ENCODE measurements at regions not wholly inside any gene's neighbourhood (a gene's known extent, or its start where the extent isn't known, plus 50 kb on each side); places are given as distances from the start of the nearest gene placed in this dataset.

DNA sequence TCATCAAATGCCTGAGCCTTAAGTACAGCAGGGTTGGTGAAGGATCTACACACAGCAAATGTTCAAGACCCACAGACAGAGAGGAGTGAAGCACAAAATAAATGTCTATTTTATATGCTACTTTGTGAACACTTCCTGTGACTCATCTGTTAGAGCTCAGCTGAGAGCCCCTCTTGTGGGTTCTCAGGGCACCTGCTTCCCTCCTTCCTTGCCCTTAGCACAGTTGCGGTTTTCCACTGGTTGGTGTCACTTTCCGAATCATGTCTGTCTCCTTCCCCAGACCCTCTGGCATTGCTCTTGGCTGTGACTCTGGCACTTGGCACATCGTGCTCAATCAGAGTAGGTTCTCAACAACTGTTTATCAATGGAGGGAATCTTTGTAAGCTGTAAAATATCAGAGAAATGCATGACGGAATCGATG, 128.5 kb upstream of the STC2 start:
- FAIRE-seq (no peak), DNase-seq (ENCODE audit: low read depth) (no peak)

DNA sequence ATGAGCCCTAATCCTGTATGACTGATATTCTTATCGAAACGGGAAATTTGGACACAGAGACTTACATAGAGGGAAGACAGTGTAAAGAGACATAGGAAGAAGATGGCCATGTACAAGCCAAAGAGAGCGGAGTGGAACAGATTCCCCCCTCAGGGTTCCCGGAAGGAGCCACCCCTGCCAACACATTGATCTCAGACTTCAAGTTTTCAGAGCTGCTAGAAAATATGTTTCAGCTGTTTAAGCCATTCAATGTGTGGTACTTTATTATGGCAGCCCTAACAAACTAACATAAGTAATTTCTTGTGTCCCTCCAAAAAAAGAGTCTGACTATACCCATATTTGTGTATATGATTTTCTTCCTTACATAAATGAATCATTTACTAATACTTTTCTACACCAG, 128.0 kb upstream of the STC2 start:
- H3K4me3 ChIP-seq (ENCODE audit: low read depth, low read length), result no peak overlapping the region
- H3K27me3 ChIP-seq (ENCODE audit: control insufficient read depth, insufficient read depth, low read length), result no peaks in the 10 kb centered on the region
- no peaks in the 10 kb centered on the region for H3K36me3 ChIP-seq (ENCODE audit: control insufficient read depth, insufficient read depth, low read length)
- DNase-seq (ENCODE audit: low read depth) (no peak), FAIRE-seq (no peak)
- TF ChIP-seq, protein P1, sequence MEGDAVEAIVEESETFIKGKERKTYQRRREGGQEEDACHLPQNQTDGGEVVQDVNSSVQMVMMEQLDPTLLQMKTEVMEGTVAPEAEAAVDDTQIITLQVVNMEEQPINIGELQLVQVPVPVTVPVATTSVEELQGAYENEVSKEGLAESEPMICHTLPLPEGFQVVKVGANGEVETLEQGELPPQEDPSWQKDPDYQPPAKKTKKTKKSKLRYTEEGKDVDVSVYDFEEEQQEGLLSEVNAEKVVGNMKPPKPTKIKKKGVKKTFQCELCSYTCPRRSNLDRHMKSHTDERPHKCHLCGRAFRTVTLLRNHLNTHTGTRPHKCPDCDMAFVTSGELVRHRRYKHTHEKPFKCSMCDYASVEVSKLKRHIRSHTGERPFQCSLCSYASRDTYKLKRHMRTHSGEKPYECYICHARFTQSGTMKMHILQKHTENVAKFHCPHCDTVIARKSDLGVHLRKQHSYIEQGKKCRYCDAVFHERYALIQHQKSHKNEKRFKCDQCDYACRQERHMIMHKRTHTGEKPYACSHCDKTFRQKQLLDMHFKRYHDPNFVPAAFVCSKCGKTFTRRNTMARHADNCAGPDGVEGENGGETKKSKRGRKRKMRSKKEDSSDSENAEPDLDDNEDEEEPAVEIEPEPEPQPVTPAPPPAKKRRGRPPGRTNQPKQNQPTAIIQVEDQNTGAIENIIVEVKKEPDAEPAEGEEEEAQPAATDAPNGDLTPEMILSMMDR (IDR thresholded peaks at IDR 0.05; ENCODE audit: insufficient read depth, low read length, severe bottlenecking), result no peak

More for the DNA sequence above, 128.5 kb upstream of the STC2 start:
- TF ChIP-seq, protein P1 (IDR thresholded peaks at IDR 0.05; ENCODE audit: insufficient read depth, low read length, severe bottlenecking), result no peak
- H3K36me3 ChIP-seq (ENCODE audit: control insufficient read depth, insufficient read depth, low read length), result no peaks in the 10 kb centered on the region
- H3K4me3 ChIP-seq (ENCODE audit: low read depth, low read length), result no peak overlapping the region
- no peaks in the 10 kb centered on the region for H3K27me3 ChIP-seq (ENCODE audit: control insufficient read depth, insufficient read depth, low read length)

DNA sequence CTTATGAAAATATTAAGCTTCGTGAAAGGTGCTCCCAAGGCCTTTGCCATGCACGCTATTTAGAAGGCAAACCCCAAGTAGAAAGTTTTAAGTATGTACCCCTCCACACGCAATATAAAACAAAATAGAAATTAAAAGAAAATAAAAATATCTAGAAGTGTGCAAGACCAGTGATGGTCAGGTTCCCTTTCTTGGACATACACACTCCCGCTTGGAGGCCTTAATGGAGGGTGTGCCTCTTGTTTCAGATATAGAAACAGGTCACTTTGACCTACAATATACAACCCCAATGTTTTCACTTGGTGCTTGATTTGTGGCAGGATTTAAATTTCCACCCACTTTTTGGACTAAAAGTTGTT, 127.4 kb upstream of the STC2 start:
- FAIRE-seq (no peak), DNase-seq (ENCODE audit: low read depth) (no peak)
- Histone ChIP-seq H3K27me3 (ENCODE audit: control insufficient read depth, insufficient read depth, low read length) (no peaks in the 10 kb centered on the region), H3K36me3 (ENCODE audit: control insufficient read depth, insufficient read depth, low read length) (no peaks in the 10 kb centered on the region), H3K4me3 (ENCODE audit: low read depth, low read length) (no peak overlapping the region)
- TF ChIP-seq, protein P1 (IDR thresholded peaks at IDR 0.05; ENCODE audit: insufficient read depth, low read length, severe bottlenecking), result no peak

DNA sequence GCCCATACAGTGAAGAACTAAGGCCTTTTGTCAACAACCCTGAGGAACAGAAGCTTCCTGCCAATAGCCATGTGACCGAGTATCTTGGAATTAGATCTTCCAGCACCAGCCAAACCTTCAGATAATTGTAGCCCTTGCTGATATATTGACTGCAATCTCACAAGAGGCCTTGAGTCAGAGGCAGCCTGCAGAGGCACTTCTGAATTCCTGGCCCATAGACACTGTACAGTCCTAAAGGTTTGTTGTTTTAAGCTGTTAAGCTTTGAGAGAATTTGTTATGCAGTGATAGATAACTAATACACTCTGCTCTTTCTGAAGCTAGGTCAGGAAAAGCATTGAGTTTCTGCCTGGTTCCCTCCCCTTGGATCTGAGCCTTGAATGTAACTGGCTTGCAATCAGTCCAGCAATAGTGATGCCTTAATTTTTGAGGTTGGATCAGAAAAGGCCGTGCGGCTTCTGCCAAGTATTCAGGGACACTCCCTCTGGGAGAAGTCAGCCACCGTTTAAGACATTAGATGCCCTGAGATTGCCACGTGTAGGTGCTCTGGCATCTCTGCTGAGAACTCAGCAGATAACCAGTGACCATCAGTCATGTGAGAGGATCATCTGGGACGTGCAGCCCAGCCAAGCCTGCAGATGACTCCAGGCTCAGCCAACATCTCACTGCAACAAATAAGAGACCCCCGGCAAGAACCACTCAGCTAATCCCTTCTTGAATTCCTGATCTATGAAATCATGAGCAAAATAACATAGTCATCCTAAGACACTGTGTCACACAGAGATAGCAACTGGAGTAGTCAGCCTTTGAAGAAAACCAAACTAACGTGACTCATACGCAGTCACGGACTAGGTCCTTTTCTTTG, 126.8 kb upstream of the STC2 start:
- Histone ChIP-seq H3K4me3 (ENCODE audit: low read depth, low read length) (no peak overlapping the region), H3K36me3 (ENCODE audit: control insufficient read depth, insufficient read depth, low read length) (no peaks in the 10 kb centered on the region), H3K27me3 (ENCODE audit: control insufficient read depth, insufficient read depth, low read length) (no peaks in the 10 kb centered on the region)
- DNase-seq (ENCODE audit: low read depth) (peak; percentile 92), FAIRE-seq (peak; percentile 70)
- TF ChIP-seq, protein P1 (IDR thresholded peaks at IDR 0.05; ENCODE audit: insufficient read depth, low read length, severe bottlenecking), result no peak

DNA sequence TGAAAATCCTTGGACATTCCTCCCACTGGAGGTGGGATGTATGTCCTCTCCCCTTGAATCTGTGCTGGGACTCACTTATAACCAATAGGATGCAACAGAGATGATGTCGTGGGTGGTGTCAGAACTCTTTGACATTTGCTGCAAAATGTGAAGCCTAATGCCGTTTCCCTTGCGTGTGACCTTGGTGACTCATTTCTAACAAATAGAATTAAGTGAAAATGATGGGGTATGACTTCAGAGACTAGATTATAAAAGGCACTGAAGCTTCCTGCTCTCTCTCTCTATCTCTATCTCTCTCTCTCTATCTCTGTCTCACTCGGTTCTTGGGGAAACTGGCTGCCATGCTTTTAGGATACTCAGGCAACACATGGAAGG, 126.1 kb upstream of the STC2 start:
- H3K36me3 ChIP-seq (ENCODE audit: control insufficient read depth, insufficient read depth, low read length), result no peaks in the 10 kb centered on the region
- TF ChIP-seq, protein P1 (IDR thresholded peaks at IDR 0.05; ENCODE audit: insufficient read depth, low read length, severe bottlenecking), result no peak
- H3K27me3 ChIP-seq (ENCODE audit: control insufficient read depth, insufficient read depth, low read length), result no peaks in the 10 kb centered on the region
- no peak for FAIRE-seq
- H3K4me3 ChIP-seq (ENCODE audit: low read depth, low read length), result no peak overlapping the region
- peak; percentile 26 for DNase-seq (ENCODE audit: low read depth)

DNA sequence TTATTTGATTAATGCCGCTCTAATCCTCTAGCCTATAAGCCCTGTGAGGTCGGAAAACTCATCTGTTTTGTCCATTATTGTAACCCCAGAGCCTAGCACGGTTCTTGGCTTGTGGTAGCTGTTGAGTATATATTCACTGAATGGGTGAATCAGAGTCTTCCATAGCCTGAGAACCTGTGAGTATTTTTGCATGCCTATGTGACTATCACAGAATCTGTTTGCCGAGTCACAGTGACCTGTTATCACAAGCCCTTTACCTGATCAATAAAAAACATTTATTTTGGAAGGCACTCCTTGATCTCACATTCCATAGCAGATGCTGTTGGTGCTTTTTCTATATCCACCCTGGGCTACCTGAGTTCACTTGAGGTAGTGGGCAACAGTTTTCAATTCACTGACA, 125.0 kb upstream of the STC2 start:
- Histone ChIP-seq H3K4me3 (ENCODE audit: low read depth, low read length) (no peak overlapping the region), H3K36me3 (ENCODE audit: control insufficient read depth, insufficient read depth, low read length) (no peaks in the 10 kb centered on the region), H3K27me3 (ENCODE audit: control insufficient read depth, insufficient read depth, low read length) (no peaks in the 10 kb centered on the region)
- TF ChIP-seq, protein P1 (IDR thresholded peaks at IDR 0.05; ENCODE audit: insufficient read depth, low read length, severe bottlenecking), result no peak
- FAIRE-seq (no peak), DNase-seq (ENCODE audit: low read depth) (peak; percentile 49)
